HCT116 (cell line): ENCODE measurements at regions not wholly inside any gene's neighbourhood (a gene's known extent, or its start where the extent isn't known, plus 50 kb on each side); places are given as distances from the start of the nearest gene placed in this dataset.

Source experiments
- ATAC-seq: fragments of 200-7000 bp; cut with Tn5 transposase; 2 replicates; pipeline ENCODE4 v1.9.1; 2020; ENCODE audit warnings: mild to moderate bottlenecking, moderate library complexity
- BruUV-seq: library from RNA; stranded (reverse); fragments of 400-500 nt; replicated peaks from 2 replicates; lab custom pipeline; 2021; lab: Mats Ljungman, UMichigan
- CTCF ChIA-PET: fragments of 300-600 bp; sonication (Branson Sonifier 250); formaldehyde crosslinking; loops from one replicate; lab custom pipeline; 2021; ENCODE audit warnings: antibody characterized with exemption; lab: Charles Lee
- POLR2A ChIA-PET: fragments of 300-600, 350-600 bp; sonication (Branson Sonifier 250); formaldehyde crosslinking; loops from one replicate; lab custom pipeline; 2021; ENCODE audit warnings: antibody characterized with exemption; lab: Charles Lee
- RAD21 ChIA-PET, 2 experiments: fragments of 300-600 bp; sonication (Branson Sonifier 250); formaldehyde crosslinking; loops; one replicate each; lab custom pipeline; 2023; ENCODE audit warnings: low total read pairs in 2 of 2; ENCODE audit not compliant: uncharacterized antibody in 2 of 2, unreplicated experiment in 2 of 2, low non-redundant PET in 1 of 2; lab: Charles Lee
- DNase-seq: peaks from one replicate; pipeline ENCODE4 v3.0.0-alpha.2; 2010; ENCODE audit warnings: low read depth, low spot score
- H2AFZ ChIP-seq: fragments of 200-600 bp; shearing (Covaris generic), sonication (generic); 2 replicates; pipeline ENCODE4 v1.6.1; 2017; ENCODE audit warnings: low read depth, mixed run types, mixed read lengths, antibody characterized with exemption, low read length; ENCODE audit not compliant: poor library complexity, severe bottlenecking
- H3K27ac ChIP-seq: 2 replicates; pipeline ENCODE4 v1.5.1; 2012; ENCODE audit warnings: low read depth, low read length
- H3K27me3 ChIP-seq: fragments of 200-600 bp; sonication (generic); 2 replicates; pipeline ENCODE4 v1.6.1; 2016; ENCODE audit warnings: mixed run types, low read length, mixed read lengths; ENCODE audit not compliant: insufficient read depth
- H3K36me3 ChIP-seq, 2 experiments: fragments of 200-500 bp in 1 of 2; fragments of 200-600 bp in 1 of 2; sonication (Bioruptor generic) in 1 of 2; sonication (generic) in 1 of 2; 2 replicates each; pipeline versions ENCODE4 v1.5.1 to v1.6.1; 2014 to 2016; ENCODE audit warnings: low read length in 2 of 2, inconsistent platforms in 1 of 2, mixed read lengths in 1 of 2, mixed run types in 1 of 2; ENCODE audit not compliant: insufficient read depth in 2 of 2, control insufficient read depth in 1 of 2
- H3K4me1 ChIP-seq, 2 experiments: fragments of 200-600 bp in 1 of 2; sonication (generic) in 1 of 2; 2 replicates each; pipeline versions ENCODE4 v1.5.1 to v1.6.1; 2012 to 2017; ENCODE audit warnings: low read length in 2 of 2, inconsistent platforms in 1 of 2, mild to moderate bottlenecking in 1 of 2, mixed read lengths in 1 of 2, mixed run types in 1 of 2, moderate library complexity in 1 of 2; ENCODE audit not compliant: insufficient read depth in 2 of 2, control insufficient read depth in 1 of 2
- H3K4me2 ChIP-seq: fragments of 200-600 bp; sonication (generic); 2 replicates; pipeline ENCODE4 v1.6.1; 2017; ENCODE audit warnings: mixed run types, low read length, mixed read lengths
- H3K4me3 ChIP-seq, 2 experiments: fragments of 200-600 bp in 1 of 2; sonication (generic) in 1 of 2; replicated peaks in 1 of 2; 2 replicates each; pipeline ENCODE4 v1.5.1; 2011 to 2016; ENCODE audit warnings: low read length in 2 of 2, control low read depth in 1 of 2, low read depth in 1 of 2, mild to moderate bottlenecking in 1 of 2, mixed read lengths in 1 of 2, mixed run types in 1 of 2
- H3K79me2 ChIP-seq: fragments of 200-600 bp; sonication (generic); 2 replicates; pipeline ENCODE4 v1.6.1; 2017; ENCODE audit warnings: mild to moderate bottlenecking, mixed run types, low read length, moderate library complexity, mixed read lengths; ENCODE audit not compliant: insufficient read depth
- H3K9ac ChIP-seq: fragments of 200-600 bp; sonication (generic); 2 replicates; pipeline ENCODE4 v1.6.1; 2016; ENCODE audit warnings: low read length, mixed read lengths
- H3K9me2 ChIP-seq: fragments of 200-600 bp; sonication (generic), shearing (Covaris generic); 2 replicates; pipeline ENCODE4 v1.6.1; 2017; ENCODE audit warnings: mixed run types, mild to moderate bottlenecking, moderate library complexity; ENCODE audit not compliant: insufficient read depth
- H3K9me3 ChIP-seq, 2 experiments: fragments of 200-500 bp in 1 of 2; fragments of 200-600 bp in 1 of 2; sonication (Bioruptor generic) in 1 of 2; sonication (generic) in 1 of 2; 2 replicates each; pipeline ENCODE4 v1.6.1; 2014 to 2017; ENCODE audit warnings: low read length in 2 of 2, mixed read lengths in 2 of 2, inconsistent platforms in 1 of 2, low read depth in 1 of 2, mild to moderate bottlenecking in 1 of 2, mixed run types in 1 of 2, moderate library complexity in 1 of 2; ENCODE audit not compliant: control insufficient read depth in 1 of 2, insufficient read depth in 1 of 2
- H4K20me1 ChIP-seq: fragments of 200-600 bp; sonication (generic), shearing (Covaris generic); 2 replicates; pipeline ENCODE4 v1.6.1; 2017; ENCODE audit warnings: mixed run types, mild to moderate bottlenecking, moderate library complexity; ENCODE audit not compliant: insufficient read depth
- CEBPB ChIP-seq: IDR thresholded peaks from 2 replicates; pipeline ENCODE4 v1.6.1; 2012; ENCODE audit warnings: low read depth
- EGR1 ChIP-seq: IDR thresholded peaks from 2 replicates; pipeline ENCODE4 v1.6.1; 2012; ENCODE audit warnings: low read depth
- ELF1 ChIP-seq: IDR thresholded peaks from 2 replicates; pipeline ENCODE4 v1.6.1; 2012; ENCODE audit warnings: low read depth, borderline replicate concordance
- EZH2 ChIP-seq: fragments of 200-600 bp; sonication (generic); IDR thresholded peaks from 2 replicates; pipeline ENCODE4 v1.6.1; 2017; ENCODE audit warnings: antibody characterized with exemption, mixed run types
- EZH2phosphoT487 ChIP-seq: fragments of 200-600 bp; IDR thresholded peaks from 2 replicates; pipeline ENCODE4 v1.6.1; 2018; ENCODE audit warnings: antibody characterized with exemption, borderline replicate concordance
- FOSL1 ChIP-seq: IDR thresholded peaks from 2 replicates; pipeline ENCODE4 v1.6.1; 2012; ENCODE audit warnings: low read depth
- JUND ChIP-seq: IDR thresholded peaks from 2 replicates; pipeline ENCODE4 v1.6.1; 2012
- POLR2A ChIP-seq: IDR thresholded peaks from 2 replicates; pipeline ENCODE4 v1.7.0; 2011; ENCODE audit warnings: borderline replicate concordance; ENCODE audit not compliant: insufficient read depth, insufficient read length; ENCODE audit errors: extremely low read depth
- POLR2AphosphoS5 ChIP-seq: IDR thresholded peaks from 2 replicates; pipeline ENCODE4 v1.6.1; 2011; ENCODE audit warnings: mild to moderate bottlenecking, low read depth, low read length, moderate library complexity
- SP1 ChIP-seq: IDR thresholded peaks from 2 replicates; pipeline ENCODE4 v1.6.1; 2012; ENCODE audit warnings: low read depth
- TCF7L2 ChIP-seq: IDR thresholded peaks from 2 replicates; pipeline ENCODE4 v1.7.0; 2011; ENCODE audit warnings: borderline replicate concordance, inconsistent platforms; ENCODE audit not compliant: insufficient read depth, insufficient read length; ENCODE audit errors: extremely low read depth
- ZFX ChIP-seq: fragments of 450-650 bp; IDR thresholded peaks from 2 replicates; pipeline ENCODE4 v1.6.1; 2017
- ZNF274 ChIP-seq: fragments of 200-500 bp; sonication (Bioruptor generic); IDR thresholded peaks from 2 replicates; pipeline ENCODE4 v1.6.1; 2014; ENCODE audit warnings: mild to moderate bottlenecking, low read depth, low read length, inconsistent platforms
- intact Hi-C: fragments of 100-400 bp; cut with micrococcal nuclease; formaldehyde crosslinking; loops from 2 replicates; pipeline ENCODE4 v1.10.0; 2022
- TF ChIP-seq, protein P1 (sequence below): IDR thresholded peaks from 2 replicates; pipeline ENCODE4 v1.6.1; 2012
- TF ChIP-seq, protein P2 (sequence below): IDR thresholded peaks from 2 replicates; pipeline ENCODE4 v1.6.1; 2011; ENCODE audit warnings: mild to moderate bottlenecking, low read length, moderate library complexity; ENCODE audit not compliant: insufficient replicate concordance; ENCODE audit errors: extremely low read depth
- TF ChIP-seq, protein P3 (sequence below): IDR thresholded peaks from 2 replicates; pipeline ENCODE4 v1.6.1; 2012; ENCODE audit warnings: low read depth

DNA sequence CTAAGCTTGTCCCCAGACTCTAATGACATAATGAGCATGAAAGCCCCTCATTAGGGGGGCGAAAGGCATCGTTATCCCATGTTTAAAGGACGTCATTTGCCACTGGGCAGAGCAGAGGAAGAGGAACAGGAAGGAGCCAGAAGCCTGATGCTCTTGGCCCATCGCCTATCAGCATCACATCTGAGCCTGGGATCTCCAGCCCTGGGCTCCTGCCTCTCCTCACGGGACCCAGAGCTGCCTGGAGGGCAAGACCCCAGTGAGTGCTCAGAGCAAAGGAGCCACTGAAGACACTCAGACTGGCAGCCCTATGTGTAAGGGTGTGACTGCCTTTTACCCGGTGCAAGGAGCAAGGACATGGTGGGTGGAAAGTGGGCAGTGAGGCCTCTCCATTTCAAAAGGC, 115.0 kb upstream of the ZNF507 start:
- ChIA-PET RAD21 (no interaction called here), POLR2A (no interaction called here), CTCF (no interaction called here)
- Histone ChIP-seq H3K9me2 (no peaks in the 10 kb centered on the region), H3K9me3 (no peaks in the 10 kb centered on the region), H3K9ac (no peak overlapping the region), H4K20me1 (no peaks in the 10 kb centered on the region), H3K27ac (no peak overlapping the region), H3K4me1 (no peaks in the 10 kb centered on the region), H3K4me2 (no peak overlapping the region), H3K27me3 (peaks cover 2% of the 10 kb centered on the region; the same call in 1 of the 2 replicates), H2AFZ (no peak overlapping the region), H3K79me2 (no peaks in the 10 kb centered on the region), H3K4me3 (no peak overlapping the region), H3K36me3 (no peaks in the 10 kb centered on the region)
- TF ChIP-seq TCF7L2: no peak
- TF ChIP-seq FOSL1: no peak
- TF ChIP-seq JUND: no peak
- TF ChIP-seq EGR1: no peak
- TF ChIP-seq POLR2AphosphoS5: no peak
- TF ChIP-seq, protein P1, sequence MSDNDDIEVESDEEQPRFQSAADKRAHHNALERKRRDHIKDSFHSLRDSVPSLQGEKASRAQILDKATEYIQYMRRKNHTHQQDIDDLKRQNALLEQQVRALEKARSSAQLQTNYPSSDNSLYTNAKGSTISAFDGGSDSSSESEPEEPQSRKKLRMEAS: no peak
- TF ChIP-seq EZH2phosphoT487: no peak
- no peak for TF ChIP-seq CEBPB
- DNase-seq (no peak), ATAC-seq (no peak)
- intact Hi-C loops: no loop called here
- BruUV-seq: no TSS peak

GRCh38 chr19:32231020-32231419, 114.4 kb upstream of the ZNF507 start:
- no TSS peak for BruUV-seq
- Histone ChIP-seq H3K79me2 (no peaks in the 10 kb centered on the region), H3K4me3 (no peak overlapping the region), H3K27ac (no peak overlapping the region), H3K9me3 (no peaks in the 10 kb centered on the region), H2AFZ (no peak overlapping the region), H3K9ac (no peak overlapping the region), H4K20me1 (no peaks in the 10 kb centered on the region), H3K27me3 (peaks cover 2% of the 10 kb centered on the region; the same call in 1 of the 2 replicates), H3K4me2 (no peak overlapping the region), H3K36me3 (no peaks in the 10 kb centered on the region), H3K9me2 (no peaks in the 10 kb centered on the region), H3K4me1 (no peaks in the 10 kb centered on the region)
- ChIA-PET CTCF (no interaction called here), POLR2A (no interaction called here), RAD21 (no interaction called here)
- intact Hi-C loops: no loop called here
- ATAC-seq: no peak
- no peak for DNase-seq
- TF ChIP-seq EGR1 (no peak), SP1 (no peak), CEBPB (no peak), JUND (no peak), FOSL1 (no peak), TCF7L2 (no peak), POLR2A (no peak), ZFX (no peak), EZH2 (no peak), ZNF274 (no peak), ELF1 (no peak), POLR2AphosphoS5 (no peak)
- TF ChIP-seq, protein P2, sequence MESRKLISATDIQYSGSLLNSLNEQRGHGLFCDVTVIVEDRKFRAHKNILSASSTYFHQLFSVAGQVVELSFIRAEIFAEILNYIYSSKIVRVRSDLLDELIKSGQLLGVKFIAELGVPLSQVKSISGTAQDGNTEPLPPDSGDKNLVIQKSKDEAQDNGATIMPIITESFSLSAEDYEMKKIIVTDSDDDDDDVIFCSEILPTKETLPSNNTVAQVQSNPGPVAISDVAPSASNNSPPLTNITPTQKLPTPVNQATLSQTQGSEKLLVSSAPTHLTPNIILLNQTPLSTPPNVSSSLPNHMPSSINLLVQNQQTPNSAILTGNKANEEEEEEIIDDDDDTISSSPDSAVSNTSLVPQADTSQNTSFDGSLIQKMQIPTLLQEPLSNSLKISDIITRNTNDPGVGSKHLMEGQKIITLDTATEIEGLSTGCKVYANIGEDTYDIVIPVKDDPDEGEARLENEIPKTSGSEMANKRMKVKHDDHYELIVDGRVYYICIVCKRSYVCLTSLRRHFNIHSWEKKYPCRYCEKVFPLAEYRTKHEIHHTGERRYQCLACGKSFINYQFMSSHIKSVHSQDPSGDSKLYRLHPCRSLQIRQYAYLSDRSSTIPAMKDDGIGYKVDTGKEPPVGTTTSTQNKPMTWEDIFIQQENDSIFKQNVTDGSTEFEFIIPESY: no peak
- TF ChIP-seq, protein P3, sequence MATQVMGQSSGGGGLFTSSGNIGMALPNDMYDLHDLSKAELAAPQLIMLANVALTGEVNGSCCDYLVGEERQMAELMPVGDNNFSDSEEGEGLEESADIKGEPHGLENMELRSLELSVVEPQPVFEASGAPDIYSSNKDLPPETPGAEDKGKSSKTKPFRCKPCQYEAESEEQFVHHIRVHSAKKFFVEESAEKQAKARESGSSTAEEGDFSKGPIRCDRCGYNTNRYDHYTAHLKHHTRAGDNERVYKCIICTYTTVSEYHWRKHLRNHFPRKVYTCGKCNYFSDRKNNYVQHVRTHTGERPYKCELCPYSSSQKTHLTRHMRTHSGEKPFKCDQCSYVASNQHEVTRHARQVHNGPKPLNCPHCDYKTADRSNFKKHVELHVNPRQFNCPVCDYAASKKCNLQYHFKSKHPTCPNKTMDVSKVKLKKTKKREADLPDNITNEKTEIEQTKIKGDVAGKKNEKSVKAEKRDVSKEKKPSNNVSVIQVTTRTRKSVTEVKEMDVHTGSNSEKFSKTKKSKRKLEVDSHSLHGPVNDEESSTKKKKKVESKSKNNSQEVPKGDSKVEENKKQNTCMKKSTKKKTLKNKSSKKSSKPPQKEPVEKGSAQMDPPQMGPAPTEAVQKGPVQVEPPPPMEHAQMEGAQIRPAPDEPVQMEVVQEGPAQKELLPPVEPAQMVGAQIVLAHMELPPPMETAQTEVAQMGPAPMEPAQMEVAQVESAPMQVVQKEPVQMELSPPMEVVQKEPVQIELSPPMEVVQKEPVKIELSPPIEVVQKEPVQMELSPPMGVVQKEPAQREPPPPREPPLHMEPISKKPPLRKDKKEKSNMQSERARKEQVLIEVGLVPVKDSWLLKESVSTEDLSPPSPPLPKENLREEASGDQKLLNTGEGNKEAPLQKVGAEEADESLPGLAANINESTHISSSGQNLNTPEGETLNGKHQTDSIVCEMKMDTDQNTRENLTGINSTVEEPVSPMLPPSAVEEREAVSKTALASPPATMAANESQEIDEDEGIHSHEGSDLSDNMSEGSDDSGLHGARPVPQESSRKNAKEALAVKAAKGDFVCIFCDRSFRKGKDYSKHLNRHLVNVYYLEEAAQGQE: no peak
